ENCODE measurements at regions not wholly inside any gene's neighbourhood (a gene's known extent, or its start where the extent isn't known, plus 50 kb on each side); places are given as distances from the start of the nearest gene placed in this dataset.
"Not testable (repeated sequence)": the region's sequence is repeated elsewhere in the genome, so short reads cannot be mapped to it uniquely, and the experiment has no call there.

GRCh38 chr2:87583803-87584202 is 164.1 kb upstream of the PLGLB2 start:
- not testable (repeated sequence) for H2AFZ ChIP-seq (ENCODE audit: low read depth, low read length); H2BK12ac ChIP-seq (ENCODE audit: low read length in 2 of 2); H3K18ac ChIP-seq (ENCODE audit: low read depth in 1 of 2, low read length in 2 of 2); H4K8ac ChIP-seq (ENCODE audit: low read length); DNase-seq; H2BK5ac ChIP-seq (ENCODE audit: low read depth, low read length, poor library complexity, severe bottlenecking); H2BK120ac ChIP-seq (ENCODE audit: low read depth, low read length); H3K36me3 ChIP-seq (ENCODE audit: control insufficient read depth in 1 of 2, insufficient read depth in 2 of 2, low read depth in 1 of 2, low read length in 2 of 2); H3K4ac ChIP-seq (ENCODE audit: low read depth in 1 of 2, low read length in 2 of 2); H4K91ac ChIP-seq (ENCODE audit: low read length); H3K4me1 ChIP-seq (ENCODE audit: control insufficient read depth, insufficient read depth, low read depth, low read length); H3K9me3 ChIP-seq (ENCODE audit: control insufficient read depth, low read length); H3K4me2 ChIP-seq (ENCODE audit: low read length, poor library complexity, severe bottlenecking); H2AK5ac ChIP-seq (ENCODE audit: low read length, severe bottlenecking); H3K23ac ChIP-seq (ENCODE audit: low read length in 2 of 2); H2BK15ac ChIP-seq (ENCODE audit: low read depth, poor library complexity, severe bottlenecking); H3K14ac ChIP-seq (ENCODE audit: low read length in 2 of 2); H3K79me1 ChIP-seq (replicated peaks; ENCODE audit: low read length, poor library complexity, severe bottlenecking); H3K27me3 ChIP-seq (ENCODE audit: control insufficient read depth in 1 of 2, insufficient read depth in 1 of 2, low read length in 2 of 2)
- Histone ChIP-seq H3K27ac (ENCODE audit: low read length, poor library complexity, severe bottlenecking) (peak overlapping the region; percentile 45), H3K4me3 (ENCODE audit: insufficient read depth in 1 of 2, low read depth in 1 of 2, low read length in 2 of 2) (peak overlapping the region in 1 of 2 experiments; percentile 37), H3K9ac (ENCODE audit: low read length) (peak overlapping the region; percentile 29)
- 56% methylated on average over 5 of the region's 15 CpGs for WGBS

- not testable (repeated sequence) for H2AK5ac ChIP-seq (ENCODE audit: low read length, severe bottlenecking); H3K27me3 ChIP-seq (ENCODE audit: control insufficient read depth in 1 of 2, insufficient read depth in 1 of 2, low read length in 2 of 2); H2BK15ac ChIP-seq (ENCODE audit: low read depth, poor library complexity, severe bottlenecking); H2BK12ac ChIP-seq (ENCODE audit: low read length in 2 of 2); H2AFZ ChIP-seq (ENCODE audit: low read depth, low read length); H3K23ac ChIP-seq (ENCODE audit: low read length in 2 of 2); H3K4ac ChIP-seq (ENCODE audit: low read depth in 1 of 2, low read length in 2 of 2); H3K14ac ChIP-seq (ENCODE audit: low read length in 2 of 2); H3K36me3 ChIP-seq (ENCODE audit: control insufficient read depth in 1 of 2, insufficient read depth in 2 of 2, low read depth in 1 of 2, low read length in 2 of 2); H3K27ac ChIP-seq (ENCODE audit: low read length, poor library complexity, severe bottlenecking); H3K4me2 ChIP-seq (ENCODE audit: low read length, poor library complexity, severe bottlenecking); H2BK5ac ChIP-seq (ENCODE audit: low read depth, low read length, poor library complexity, severe bottlenecking); H3K4me1 ChIP-seq (ENCODE audit: control insufficient read depth, insufficient read depth, low read depth, low read length); H2BK120ac ChIP-seq (ENCODE audit: low read depth, low read length); H3K79me1 ChIP-seq (replicated peaks; ENCODE audit: low read length, poor library complexity, severe bottlenecking); H3K18ac ChIP-seq (ENCODE audit: low read depth in 1 of 2, low read length in 2 of 2); H3K9me3 ChIP-seq (ENCODE audit: control insufficient read depth, low read length)
- Histone ChIP-seq H4K91ac (ENCODE audit: low read length) (peak overlapping the region; percentile 75), H4K8ac (ENCODE audit: low read length) (peak overlapping the region; percentile 28), H3K4me3 (ENCODE audit: insufficient read depth in 1 of 2, low read depth in 1 of 2, low read length in 2 of 2) (peak overlapping the region in 1 of 2 experiments; percentile 53), H3K9ac (ENCODE audit: low read length) (peak overlapping the region; percentile 71)
- 22% methylated on average over 23 of the region's 35 CpGs for WGBS
- peak; percentile 37 for DNase-seq
These were observed 163.5 kb upstream of the PLGLB2 start for GRCh38 chr2:87584268-87584906.

- not testable (repeated sequence) for H3K18ac ChIP-seq (ENCODE audit: low read depth in 1 of 2, low read length in 2 of 2); H2BK15ac ChIP-seq (ENCODE audit: low read depth, poor library complexity, severe bottlenecking)
These were observed 160.0 kb upstream of the PLGLB2 start for GRCh38 chr2:87587934-87588333.

GRCh38 chr2:87592974-87593373 is 154.9 kb upstream of the PLGLB2 start:
- WGBS = no CpG with 5 or more reads among the region's 4 CpGs
- H2BK5ac ChIP-seq (ENCODE audit: low read depth, low read length, poor library complexity, severe bottlenecking) = not testable (repeated sequence)

More at GRCh38 chr2:87587934-87588333, 160.0 kb upstream of the PLGLB2 start:
- H3K23ac ChIP-seq (ENCODE audit: low read length in 2 of 2); H3K79me1 ChIP-seq (replicated peaks; ENCODE audit: low read length, poor library complexity, severe bottlenecking); H3K4me3 ChIP-seq (ENCODE audit: insufficient read depth in 1 of 2, low read depth in 1 of 2, low read length in 2 of 2); H3K4me1 ChIP-seq (ENCODE audit: control insufficient read depth, insufficient read depth, low read depth, low read length); H2BK5ac ChIP-seq (ENCODE audit: low read depth, low read length, poor library complexity, severe bottlenecking); H2BK12ac ChIP-seq (ENCODE audit: low read length in 2 of 2); H2AK5ac ChIP-seq (ENCODE audit: low read length, severe bottlenecking); H3K36me3 ChIP-seq (ENCODE audit: control insufficient read depth in 1 of 2, insufficient read depth in 2 of 2, low read depth in 1 of 2, low read length in 2 of 2); H4K8ac ChIP-seq (ENCODE audit: low read length); H3K9ac ChIP-seq (ENCODE audit: low read length); H3K27me3 ChIP-seq (ENCODE audit: control insufficient read depth in 1 of 2, insufficient read depth in 1 of 2, low read length in 2 of 2); H4K91ac ChIP-seq (ENCODE audit: low read length); H3K14ac ChIP-seq (ENCODE audit: low read length in 2 of 2); H3K4me2 ChIP-seq (ENCODE audit: low read length, poor library complexity, severe bottlenecking); H3K27ac ChIP-seq (ENCODE audit: low read length, poor library complexity, severe bottlenecking); H3K9me3 ChIP-seq (ENCODE audit: control insufficient read depth, low read length); H3K4ac ChIP-seq (ENCODE audit: low read depth in 1 of 2, low read length in 2 of 2); H2BK120ac ChIP-seq (ENCODE audit: low read depth, low read length); H2AFZ ChIP-seq (ENCODE audit: low read depth, low read length); DNase-seq: not testable (repeated sequence)
- WGBS = no CpG with 5 or more reads among the region's 1 CpG

More at GRCh38 chr2:87592974-87593373, 154.9 kb upstream of the PLGLB2 start:
- H2AFZ ChIP-seq (ENCODE audit: low read depth, low read length); H3K27ac ChIP-seq (ENCODE audit: low read length, poor library complexity, severe bottlenecking); H2BK120ac ChIP-seq (ENCODE audit: low read depth, low read length); H3K4me3 ChIP-seq (ENCODE audit: insufficient read depth in 1 of 2, low read depth in 1 of 2, low read length in 2 of 2); H3K4me2 ChIP-seq (ENCODE audit: low read length, poor library complexity, severe bottlenecking); H4K91ac ChIP-seq (ENCODE audit: low read length); H3K36me3 ChIP-seq (ENCODE audit: control insufficient read depth in 1 of 2, insufficient read depth in 2 of 2, low read depth in 1 of 2, low read length in 2 of 2); H3K79me1 ChIP-seq (replicated peaks; ENCODE audit: low read length, poor library complexity, severe bottlenecking); H3K4ac ChIP-seq (ENCODE audit: low read depth in 1 of 2, low read length in 2 of 2); H3K27me3 ChIP-seq (ENCODE audit: control insufficient read depth in 1 of 2, insufficient read depth in 1 of 2, low read length in 2 of 2); H2AK5ac ChIP-seq (ENCODE audit: low read length, severe bottlenecking); H2BK12ac ChIP-seq (ENCODE audit: low read length in 2 of 2); DNase-seq; H3K9me3 ChIP-seq (ENCODE audit: control insufficient read depth, low read length); H3K23ac ChIP-seq (ENCODE audit: low read length in 2 of 2); H3K9ac ChIP-seq (ENCODE audit: low read length); H4K8ac ChIP-seq (ENCODE audit: low read length); H3K18ac ChIP-seq (ENCODE audit: low read depth in 1 of 2, low read length in 2 of 2); H3K14ac ChIP-seq (ENCODE audit: low read length in 2 of 2); H2BK15ac ChIP-seq (ENCODE audit: low read depth, poor library complexity, severe bottlenecking): not testable (repeated sequence)
- peaks cover 11% of the 10 kb centered on the region for H3K4me1 ChIP-seq (ENCODE audit: control insufficient read depth, insufficient read depth, low read depth, low read length)

All from mesenchymal stem cell (in vitro differentiated cells and primary cell).